CD14-positive monocyte (primary cell): ENCODE measurements at regions not wholly inside any gene's neighbourhood (a gene's known extent, or its start where the extent isn't known, plus 50 kb on each side); places are given as distances from the start of the nearest gene placed in this dataset.
A peak's percentile ranks its signal among the peaks of the same experiment; 100 is the strongest.
"Not testable (repeated sequence)": the region's sequence is repeated elsewhere in the genome, so short reads cannot be mapped to it uniquely, and the experiment has no call there.

Experiments used
- DNase-seq, 3 donors: peaks; one replicate each; pipeline ENCODE4 v3.0.0-alpha.2; 2011 to 2022
- H2AFZ ChIP-seq: 2 replicates; pipeline ENCODE4 v1.6.0; 2012; ENCODE audit warnings: mild to moderate bottlenecking, low read depth, low read length, inconsistent platforms; ENCODE audit not compliant: insufficient read depth, poor library complexity, severe bottlenecking
- H3K27ac ChIP-seq, 2 donors: 1 replicate in 1 of 2; 2 replicates in 1 of 2; pipeline ENCODE4 v1.5.1; 2012 to 2013; ENCODE audit warnings: low read length in 2 of 2, control low read depth in 1 of 2, inconsistent platforms in 1 of 2, low read depth in 1 of 2, mild to moderate bottlenecking in 1 of 2
- H3K27me3 ChIP-seq, 2 donors: one replicate each; pipeline versions ENCODE4 v1.6.0 to v1.6.1; 2011 to 2013; ENCODE audit warnings: low read length in 2 of 2; ENCODE audit not compliant: control insufficient read depth in 2 of 2, insufficient read depth in 2 of 2
- H3K36me3 ChIP-seq, 2 donors: replicated peaks in 1 of 2; 1 replicate in 1 of 2; 2 replicates in 1 of 2; pipeline versions ENCODE4 v1.5.1 to v1.6.1; 2012 to 2013; ENCODE audit warnings: low read length in 2 of 2, control low read depth in 1 of 2, inconsistent platforms in 1 of 2, mild to moderate bottlenecking in 1 of 2; ENCODE audit not compliant: insufficient read depth in 2 of 2, control insufficient read depth in 1 of 2
- H3K4me1 ChIP-seq, 2 donors: 1 replicate in 1 of 2; 2 replicates in 1 of 2; pipeline versions ENCODE4 v1.5.1 to v1.6.1; 2012 to 2013; ENCODE audit warnings: low read length in 2 of 2, control low read depth in 1 of 2, inconsistent platforms in 1 of 2, mild to moderate bottlenecking in 1 of 2, moderate library complexity in 1 of 2; ENCODE audit not compliant: insufficient read depth in 2 of 2, control insufficient read depth in 1 of 2
- H3K4me2 ChIP-seq: replicated peaks from 2 replicates; pipeline ENCODE3; 2012; ENCODE audit warnings: low read length, moderate library complexity, mild to moderate bottlenecking; ENCODE audit not compliant: poor library complexity, severe bottlenecking; ENCODE audit errors: extremely low read depth
- H3K4me3 ChIP-seq, 3 experiments: fragments of 200-600 bp in 1 of 3; sonication (generic) in 1 of 3; replicated peaks in 1 of 3; 1 replicate in 2 of 3; 2 replicates in 1 of 3; pipeline ENCODE4 v1.5.1; 2011 to 2013; ENCODE audit warnings: low read length in 3 of 3, mild to moderate bottlenecking in 3 of 3, control low read depth in 2 of 3, low read depth in 2 of 3, inconsistent platforms in 1 of 3, moderate library complexity in 1 of 3
- H3K79me2 ChIP-seq: 2 replicates; pipeline ENCODE4 v1.6.0; 2012; ENCODE audit warnings: mild to moderate bottlenecking, control low read depth, inconsistent platforms, low read length, moderate library complexity; ENCODE audit not compliant: insufficient read depth
- H3K9ac ChIP-seq: 2 replicates; pipeline ENCODE4 v1.6.0; 2017; ENCODE audit warnings: low read length, mild to moderate bottlenecking; ENCODE audit not compliant: insufficient read depth, poor library complexity, severe bottlenecking
- H3K9me3 ChIP-seq, 2 donors: replicated peaks in 1 of 2; 1 replicate in 1 of 2; 2 replicates in 1 of 2; pipeline versions ENCODE4 v1.5.1 to v1.6.1; 2012 to 2013; ENCODE audit warnings: low read length in 2 of 2, control low read depth in 1 of 2; ENCODE audit not compliant: control insufficient read depth in 1 of 2, insufficient read depth in 1 of 2
- H4K20me1 ChIP-seq: 2 replicates; pipeline ENCODE4 v1.6.0; 2012; ENCODE audit warnings: mild to moderate bottlenecking, low read length, control low read depth, moderate library complexity; ENCODE audit not compliant: insufficient read depth
- H3K27ac Mint-ChIP-seq, 7 donors: one replicate each; pipeline ENCODE4 v1.8.0; 2020; ENCODE audit warnings: mild to moderate bottlenecking in 7 of 7, mixed read lengths in 7 of 7, moderate library complexity in 6 of 7, inconsistent platforms in 2 of 7
- H3K27me3 Mint-ChIP-seq, 3 donors: one replicate each; pipeline ENCODE4 v1.8.0; 2021 to 2022; ENCODE audit warnings: low read depth in 3 of 3, mild to moderate bottlenecking in 3 of 3, mixed read lengths in 3 of 3, moderate library complexity in 3 of 3, inconsistent platforms in 1 of 3
- H3K36me3 Mint-ChIP-seq, 2 donors: one replicate each; pipeline ENCODE4 v1.8.0; 2020; ENCODE audit warnings: mixed read lengths in 2 of 2, inconsistent platforms in 1 of 2, mild to moderate bottlenecking in 1 of 2
- H3K4me1 Mint-ChIP-seq: one replicate; pipeline ENCODE4 v1.8.0; 2020; ENCODE audit warnings: mild to moderate bottlenecking, mixed read lengths
- H3K4me3 Mint-ChIP-seq, 2 donors: one replicate each; pipeline ENCODE4 v1.8.0; 2020; ENCODE audit warnings: mild to moderate bottlenecking in 2 of 2, mixed read lengths in 2 of 2, moderate library complexity in 1 of 2
- H3K9me3 Mint-ChIP-seq, 7 donors: one replicate each; pipeline ENCODE4 v1.8.0; 2020 to 2022; ENCODE audit warnings: mixed read lengths in 7 of 7, mild to moderate bottlenecking in 6 of 7, moderate library complexity in 6 of 7, inconsistent platforms in 2 of 7
- CTCF ChIP-seq: fragments of 200-600 bp; IDR thresholded peaks from one replicate; pipeline ENCODE4 v1.8.0; 2022; ENCODE audit warnings: antibody characterized with exemption, mild to moderate bottlenecking
- WGBS: methylation state at CpG from one replicate; pipeline ENCODE4 v1.1.5; 2013; ENCODE audit warnings: missing lambda C conversion rate; ENCODE audit not compliant: insufficient coverage; 5-methylcytosine and 5-hydroxymethylcytosine counted together
- intact Hi-C, 2 donors: fragments of 100-400 bp; cut with micrococcal nuclease; formaldehyde crosslinking; loops; one replicate each; pipeline versions ENCODE4 v1.15.0 to v1.15.1; 2023

- Mint-ChIP-seq H3K4me3 (no peak overlapping the region), H3K36me3 (no peaks in the 10 kb centered on the region), H3K4me1 (peaks cover 3% of the 10 kb centered on the region), H3K9me3 (peaks cover 0 to 2% (median 0%) of the 10 kb centered on the region in 7 donors), H3K27ac (no peak overlapping the region), H3K27me3 (peaks cover 4 to 8% (median 7%) of the 10 kb centered on the region in 3 donors)
- Histone ChIP-seq H3K36me3 (no peaks in the 10 kb centered on the region), H4K20me1 (no peaks in the 10 kb centered on the region), H2AFZ (no peak overlapping the region), H3K4me3 (no peak overlapping the region), H3K27me3 (no peaks in the 10 kb centered on the region), H3K4me1 (no peaks in the 10 kb centered on the region), H3K9me3 (no peaks in the 10 kb centered on the region), H3K27ac (no peak overlapping the region), H3K79me2 (no peaks in the 10 kb centered on the region), H3K4me2 (no peak overlapping the region), H3K9ac (no peak overlapping the region)
- WGBS, result 94% methylated on average over 3 of the region's 8 CpGs
- intact Hi-C loops, result loop anchor here in 1 of 2 donors (5.0 kb wide), 1 partner anchor 66 kb away; no protein-coding TSS in a partner anchor
- peak; percentile 87 for TF ChIP-seq CTCF
- peak; percentile 8 to 17 (median 16) for DNase-seq
These were observed 97.6 kb downstream of the LYZL1 start for GRCh38 chr10:29386342-29386999.

GRCh38 chr10:29387269-29387668 lies 98.4 kb downstream of the LYZL1 start:
- no peaks in the 10 kb centered on the region for H3K36me3 ChIP-seq
- no peak overlapping the region for H3K27ac Mint-ChIP-seq
- intact Hi-C loops, result loop anchor here in 1 of 2 donors (5.0 kb wide), 1 partner anchor 65 kb away; no protein-coding TSS in a partner anchor
- H3K27me3 ChIP-seq, result no peaks in the 10 kb centered on the region
- TF ChIP-seq CTCF, result no peak
- H4K20me1 ChIP-seq, result no peaks in the 10 kb centered on the region
- peaks cover 6 to 8% (median 7%) of the 10 kb centered on the region in 3 donors for H3K27me3 Mint-ChIP-seq
- no peaks in the 10 kb centered on the region for H3K79me2 ChIP-seq
- no peaks in the 10 kb centered on the region for H3K9me3 ChIP-seq
- H2AFZ ChIP-seq, result no peak overlapping the region
- H3K27ac ChIP-seq, result no peak overlapping the region
- DNase-seq, result no peak
- H3K4me3 Mint-ChIP-seq, result no peak overlapping the region
- H3K9ac ChIP-seq, result no peak overlapping the region
- H3K36me3 Mint-ChIP-seq, result no peaks in the 10 kb centered on the region
- 92% methylated on average over 3 of the region's 5 CpGs for WGBS
- H3K4me1 ChIP-seq, result no peaks in the 10 kb centered on the region
- no peak overlapping the region for H3K4me2 ChIP-seq
- H3K4me1 Mint-ChIP-seq, result peaks cover 3% of the 10 kb centered on the region
- no peak overlapping the region for H3K4me3 ChIP-seq
- H3K9me3 Mint-ChIP-seq, result peaks cover 0 to 2% (median 0%) of the 10 kb centered on the region in 7 donors

- H3K4me3 Mint-ChIP-seq, H3K4me3 ChIP-seq, H4K20me1 ChIP-seq, H3K4me1 Mint-ChIP-seq, H2AFZ ChIP-seq, H3K36me3 Mint-ChIP-seq, H3K9me3 Mint-ChIP-seq, DNase-seq, H3K4me1 ChIP-seq, H3K27ac Mint-ChIP-seq, H3K36me3 ChIP-seq, H3K9ac ChIP-seq, H3K9me3 ChIP-seq, H3K27ac ChIP-seq, H3K27me3 Mint-ChIP-seq, H3K4me2 ChIP-seq, H3K79me2 ChIP-seq, H3K27me3 ChIP-seq: not testable (repeated sequence)
- intact Hi-C loops, result loop anchor here in 1 of 2 donors (5.0 kb wide), 1 partner anchor 64 kb away; no protein-coding TSS in a partner anchor
- no CpG with 5 or more reads among the region's 2 CpGs for WGBS
These were observed 99.2 kb downstream of the LYZL1 start for GRCh38 chr10:29388112-29388511.
